Duodenal mucosa (tissue), 2 donors: ENCODE measurements at regions not wholly inside any gene's neighbourhood (a gene's known extent, or its start where the extent isn't known, plus 50 kb on each side); places are given as distances from the start of the nearest gene placed in this dataset.
A peak's percentile ranks its signal among the peaks of the same experiment; 100 is the strongest.

ENCODE experiments used
- H3K27ac ChIP-seq: one replicate; pipeline ENCODE4 v1.7.0; 2013; ENCODE audit warnings: low read depth, low read length
- H3K27me3 ChIP-seq, 2 donors: one replicate each; pipeline ENCODE4 v1.7.0; 2013; ENCODE audit warnings: low read length in 2 of 2, control low read depth in 1 of 2; ENCODE audit not compliant: insufficient read depth in 2 of 2, control insufficient read depth in 1 of 2
- H3K36me3 ChIP-seq, 2 donors: one replicate each; pipeline ENCODE4 v1.7.0; 2013; ENCODE audit warnings: low read length in 2 of 2, control low read depth in 1 of 2; ENCODE audit not compliant: insufficient read depth in 2 of 2, control insufficient read depth in 1 of 2
- H3K4me1 ChIP-seq, 2 donors: one replicate each; pipeline ENCODE4 v1.7.0; 2013; ENCODE audit warnings: low read length in 2 of 2, control low read depth in 1 of 2; ENCODE audit not compliant: insufficient read depth in 2 of 2, control insufficient read depth in 1 of 2
- H3K4me3 ChIP-seq, 2 donors: one replicate each; pipeline ENCODE4 v1.7.0; 2013; ENCODE audit warnings: low read length in 2 of 2, low read depth in 1 of 2
- H3K9ac ChIP-seq, 2 donors: one replicate each; pipeline ENCODE4 v1.7.0; 2013; ENCODE audit warnings: low read length in 2 of 2, low read depth in 1 of 2
- H3K9me3 ChIP-seq, 2 donors: one replicate each; pipeline ENCODE4 v1.7.0; 2013; ENCODE audit warnings: low read length in 2 of 2, control low read depth in 1 of 2; ENCODE audit not compliant: control insufficient read depth in 1 of 2

- no peak overlapping the region for H3K9ac ChIP-seq
- no peaks in the 10 kb centered on the region for H3K4me1 ChIP-seq
- H3K27ac ChIP-seq, result no peak overlapping the region
- H3K36me3 ChIP-seq, result no peaks in the 10 kb centered on the region
- no peaks in the 10 kb centered on the region for H3K9me3 ChIP-seq
- no peaks in the 10 kb centered on the region for H3K27me3 ChIP-seq
- no peak overlapping the region for H3K4me3 ChIP-seq
Observed at GRCh38 chr12:39186744-39187143, 256.2 kb downstream of the KIF21A start.

GRCh38 chr12:39178837-39179236, 264.1 kb downstream of the KIF21A start:
- no peak overlapping the region for H3K27ac ChIP-seq
- H3K4me1 ChIP-seq, result no peaks in the 10 kb centered on the region
- peaks cover 0 to 5% of the 10 kb centered on the region in 2 donors for H3K9me3 ChIP-seq
- H3K27me3 ChIP-seq, result no peaks in the 10 kb centered on the region
- H3K4me3 ChIP-seq, result no peak overlapping the region
- no peaks in the 10 kb centered on the region for H3K36me3 ChIP-seq
- H3K9ac ChIP-seq, result no peak overlapping the region

GRCh38 chr12:39176356-39176755, 266.6 kb downstream of the KIF21A start:
- H3K27ac ChIP-seq, result no peak overlapping the region
- no peak overlapping the region for H3K4me3 ChIP-seq
- no peaks in the 10 kb centered on the region for H3K27me3 ChIP-seq
- no peaks in the 10 kb centered on the region for H3K4me1 ChIP-seq
- H3K9ac ChIP-seq, result no peak overlapping the region
- H3K36me3 ChIP-seq, result no peaks in the 10 kb centered on the region
- peaks cover 0 to 8% of the 10 kb centered on the region in 2 donors for H3K9me3 ChIP-seq

GRCh38 chr12:39173726-39174125, 268.3 kb upstream of the CPNE8 start:
- no peaks in the 10 kb centered on the region for H3K36me3 ChIP-seq
- H3K4me3 ChIP-seq, result no peak overlapping the region
- no peaks in the 10 kb centered on the region for H3K4me1 ChIP-seq
- H3K9ac ChIP-seq, result no peak overlapping the region
- H3K9me3 ChIP-seq, result peaks cover 0 to 8% of the 10 kb centered on the region in 2 donors
- H3K27me3 ChIP-seq, result no peaks in the 10 kb centered on the region
- H3K27ac ChIP-seq, result no peak overlapping the region

GRCh38 chr12:39165338-39165737, 259.9 kb upstream of the CPNE8 start:
- Histone ChIP-seq H3K4me1 (no peaks in the 10 kb centered on the region), H3K4me3 (no peak overlapping the region), H3K27ac (no peak overlapping the region), H3K9me3 (peaks cover 0 to 7% of the 10 kb centered on the region in 2 donors), H3K9ac (no peak overlapping the region), H3K27me3 (no peaks in the 10 kb centered on the region), H3K36me3 (no peaks in the 10 kb centered on the region)

- Histone ChIP-seq H3K27me3 (no peaks in the 10 kb centered on the region), H3K4me1 (no peaks in the 10 kb centered on the region), H3K36me3 (no peaks in the 10 kb centered on the region), H3K9me3 (peaks cover 0 to 7% of the 10 kb centered on the region in 2 donors), H3K27ac (no peak overlapping the region), H3K4me3 (no peak overlapping the region), H3K9ac (no peak overlapping the region)
Observed at GRCh38 chr12:39161465-39162085, 256.2 kb upstream of the CPNE8 start.

- Histone ChIP-seq H3K27me3 (no peaks in the 10 kb centered on the region), H3K4me3 (no peak overlapping the region), H3K36me3 (no peaks in the 10 kb centered on the region)
Observed at GRCh38 chr12:39157696-39158342, 252.4 kb upstream of the CPNE8 start.

GRCh38 chr12:39145175-39145999, 240.0 kb upstream of the CPNE8 start:
- H3K36me3 ChIP-seq, result no peaks in the 10 kb centered on the region
- no peak overlapping the region for H3K9ac ChIP-seq
- H3K4me1 ChIP-seq, result no peaks in the 10 kb centered on the region
- H3K27me3 ChIP-seq, result no peaks in the 10 kb centered on the region
- peaks cover 0 to 12% of the 10 kb centered on the region in 2 donors for H3K9me3 ChIP-seq
- H3K4me3 ChIP-seq, result peak overlapping the region; percentile 22 to 50
- no peak overlapping the region for H3K27ac ChIP-seq

More at GRCh38 chr12:39157696-39158342, 252.4 kb upstream of the CPNE8 start:
- H3K9me3 ChIP-seq, result peaks cover 10% of the 10 kb centered on the region in 2 donors
- H3K27ac ChIP-seq, result no peak overlapping the region
- no peaks in the 10 kb centered on the region for H3K4me1 ChIP-seq
- H3K9ac ChIP-seq, result no peak overlapping the region

GRCh38 chr12:39144613-39145061, 239.2 kb upstream of the CPNE8 start:
- H3K4me3 ChIP-seq, result no peak overlapping the region
- H3K36me3 ChIP-seq, result no peaks in the 10 kb centered on the region
- no peak overlapping the region for H3K27ac ChIP-seq
- H3K9me3 ChIP-seq, result peaks cover 0 to 7% of the 10 kb centered on the region in 2 donors
- no peaks in the 10 kb centered on the region for H3K4me1 ChIP-seq
- H3K27me3 ChIP-seq, result no peaks in the 10 kb centered on the region
- H3K9ac ChIP-seq, result no peak overlapping the region

GRCh38 chr12:39138268-39138667, 232.9 kb upstream of the CPNE8 start:
- H3K4me3 ChIP-seq, result no peak overlapping the region

More at GRCh38 chr12:39138268-39138667, 232.9 kb upstream of the CPNE8 start:
- H3K27ac ChIP-seq, result no peak overlapping the region
- no peaks in the 10 kb centered on the region for H3K4me1 ChIP-seq
- H3K9me3 ChIP-seq, result no peaks in the 10 kb centered on the region
- no peaks in the 10 kb centered on the region for H3K27me3 ChIP-seq
- H3K36me3 ChIP-seq, result no peaks in the 10 kb centered on the region
- H3K9ac ChIP-seq, result no peak overlapping the region
